ENCODE measurements at regions not wholly inside any gene's neighbourhood (a gene's known extent, or its start where the extent isn't known, plus 50 kb on each side); places are given as distances from the start of the nearest gene placed in this dataset.

GRCh38 chr1:243946253-243946652 is 96.2 kb upstream of the AKT3 start:
- no peak for TF ChIP-seq CTCF (IDR thresholded peaks at IDR 0.05; ENCODE audit: low read depth, low read length)
- TF ChIP-seq POLR2A (IDR thresholded peaks at IDR 0.05; ENCODE audit: extremely low read depth, insufficient read length) = no peak
- TF ChIP-seq MYC (IDR thresholded peaks at IDR 0.05; ENCODE audit: low read depth, low read length) = no peak
- no peak for TF ChIP-seq MAX (IDR thresholded peaks at IDR 0.05; ENCODE audit: low read depth, low read length)

All from NB4 (cell line).